ENCODE measurements at regions not wholly inside any gene's neighbourhood (a gene's known extent, or its start where the extent isn't known, plus 50 kb on each side); places are given as distances from the start of the nearest gene placed in this dataset.
A peak's percentile ranks its signal among the peaks of the same experiment; 100 is the strongest.

DNA sequence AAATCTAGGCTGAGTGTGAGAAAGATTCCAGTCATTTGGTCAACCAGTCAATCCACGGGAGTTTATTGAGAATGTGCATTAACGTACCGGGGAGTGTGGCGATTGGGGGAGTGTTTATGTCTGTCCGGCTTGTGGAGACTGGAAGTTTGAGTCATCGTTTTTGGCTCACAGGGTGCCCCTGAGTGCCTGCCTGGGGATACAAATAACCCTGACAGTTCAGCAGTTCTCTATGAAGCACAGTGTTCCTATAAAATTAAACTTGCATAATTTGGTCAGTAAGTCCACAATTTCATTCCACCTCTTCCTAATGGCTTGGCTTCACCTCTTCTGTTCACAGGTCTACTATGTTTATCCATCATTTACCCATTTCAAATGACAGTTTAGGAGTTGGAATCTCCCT lies 72.6 kb upstream of the PLEKHG1 start:
- no peak overlapping the region for H3K4me3 ChIP-seq (replicated peaks; ENCODE audit: low read depth, low read length)
- TF ChIP-seq CTCF (IDR thresholded peaks at IDR 0.05; ENCODE audit: low read depth, low read length, missing control alignments) = no peak
- DNase-seq (ENCODE audit: extremely low read depth, low read depth) = peak; percentile 20

DNA sequence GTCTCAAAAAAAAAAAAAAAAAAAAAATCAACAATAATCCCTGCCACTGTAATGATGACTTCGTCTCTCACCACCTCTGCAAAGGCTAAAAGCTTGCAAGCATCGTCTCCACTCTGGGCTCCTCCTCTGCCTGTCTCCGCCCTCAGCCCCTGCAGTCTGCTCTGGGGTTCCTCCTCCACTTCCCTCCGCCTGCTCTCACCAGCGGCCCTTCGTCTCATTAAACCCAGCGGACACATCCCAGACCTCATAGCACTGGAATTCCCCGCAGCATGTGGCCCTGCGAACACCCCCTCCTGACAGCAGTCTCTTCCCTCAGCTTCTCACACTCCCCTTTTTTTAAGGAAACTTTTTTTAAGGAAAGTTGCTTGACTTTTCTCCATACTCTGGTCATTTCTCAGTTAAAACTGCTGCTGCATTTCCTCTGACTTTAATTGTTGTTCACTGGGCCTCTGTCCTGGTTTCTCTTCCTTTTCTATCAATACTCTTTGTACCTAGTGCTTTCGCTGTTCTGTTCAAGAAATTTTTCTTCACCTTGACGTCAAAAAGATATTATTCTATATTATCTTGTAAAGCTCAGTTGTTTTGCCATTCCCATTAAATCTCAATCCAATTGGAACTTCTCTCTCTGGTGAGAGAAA lies 70.9 kb upstream of the PLEKHG1 start:
- peak; percentile 59 for DNase-seq (ENCODE audit: extremely low read depth, low read depth)
- no peak for TF ChIP-seq CTCF (IDR thresholded peaks at IDR 0.05; ENCODE audit: low read depth, low read length, missing control alignments)
- no peak overlapping the region for H3K4me3 ChIP-seq (replicated peaks; ENCODE audit: low read depth, low read length)

DNA sequence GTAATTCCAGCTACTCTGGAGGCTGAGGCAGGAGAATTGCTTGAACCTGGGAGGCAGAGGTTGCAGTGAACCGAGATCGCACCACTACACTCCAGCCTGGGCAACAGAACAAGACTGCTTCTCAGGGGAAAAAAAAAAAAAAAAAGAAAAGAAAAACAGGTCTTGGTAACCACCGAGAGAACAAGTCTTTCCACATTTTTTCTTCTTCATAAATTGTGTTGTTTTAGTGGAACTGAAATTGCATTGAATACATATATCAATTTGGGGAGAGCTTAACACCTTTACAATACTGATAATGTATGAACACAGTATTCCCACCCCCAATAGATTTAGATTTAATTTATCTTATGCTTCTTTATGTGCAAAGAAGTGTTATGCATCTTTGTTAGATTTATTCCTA lies 70.0 kb upstream of the PLEKHG1 start:
- H3K4me3 ChIP-seq (replicated peaks; ENCODE audit: low read depth, low read length) = no peak overlapping the region
- no peak for TF ChIP-seq CTCF (IDR thresholded peaks at IDR 0.05; ENCODE audit: low read depth, low read length, missing control alignments)
- no peak for DNase-seq (ENCODE audit: extremely low read depth, low read depth)

DNA sequence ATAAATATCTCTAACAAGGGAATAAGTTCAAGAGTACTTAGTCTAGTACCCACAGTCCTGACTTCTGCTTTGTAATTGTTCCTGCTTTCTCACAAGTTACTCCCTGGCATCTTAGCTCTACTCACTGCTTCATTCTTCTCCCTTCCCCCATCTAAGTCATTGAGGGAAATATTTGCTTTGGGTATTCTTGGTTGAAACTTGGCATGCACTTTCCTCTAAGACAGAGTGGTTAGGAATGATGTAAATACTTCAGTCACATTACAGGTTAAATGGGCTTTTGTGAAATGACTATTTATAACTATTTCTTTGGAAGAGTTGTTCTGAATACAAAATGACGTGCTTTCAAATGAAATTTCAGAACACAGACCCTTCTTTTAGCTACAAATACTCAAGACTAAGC lies 67.7 kb upstream of the PLEKHG1 start:
- no peak for TF ChIP-seq CTCF (IDR thresholded peaks at IDR 0.05; ENCODE audit: low read depth, low read length, missing control alignments)
- DNase-seq (ENCODE audit: extremely low read depth, low read depth) = no peak
- H3K4me3 ChIP-seq (replicated peaks; ENCODE audit: low read depth, low read length) = no peak overlapping the region

- no peak for TF ChIP-seq CTCF (IDR thresholded peaks at IDR 0.05; ENCODE audit: low read depth, low read length, missing control alignments)
- no peak for DNase-seq (ENCODE audit: extremely low read depth, low read depth)
- no peak overlapping the region for H3K4me3 ChIP-seq (replicated peaks; ENCODE audit: low read depth, low read length)
These were observed 65.1 kb upstream of the PLEKHG1 start for GRCh38 chr6:150534553-150534952.

DNA sequence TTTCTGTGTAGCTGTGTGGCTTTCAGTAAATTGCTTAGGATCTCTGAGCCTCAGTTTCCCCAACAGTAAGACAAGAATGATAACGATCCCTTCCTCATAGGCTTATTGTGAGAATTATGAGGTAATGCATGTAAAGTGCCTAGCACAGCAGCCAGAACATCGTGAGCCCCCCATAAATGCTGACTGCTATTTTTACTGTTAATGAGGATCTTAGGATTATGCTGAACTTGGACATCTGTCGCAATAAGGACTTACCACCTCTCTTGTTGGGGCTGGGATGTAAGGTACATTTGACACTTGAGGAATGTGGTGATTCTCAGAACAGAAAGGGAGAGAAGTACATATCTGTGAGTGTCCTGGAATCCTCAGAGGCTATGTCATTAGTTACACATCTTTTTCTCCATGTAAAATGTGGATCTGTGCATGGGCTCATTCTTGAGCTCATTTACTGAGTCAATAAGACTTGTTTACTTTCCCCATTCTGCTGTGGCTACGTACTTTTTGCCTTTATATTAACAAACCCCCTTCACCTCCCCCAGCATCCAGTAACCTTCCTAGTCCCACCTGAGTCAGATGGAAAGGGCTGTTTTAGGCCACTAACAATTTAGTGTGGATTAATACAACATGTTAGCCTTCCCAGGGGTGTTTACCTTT lies 64.4 kb upstream of the PLEKHG1 start:
- no peak for TF ChIP-seq CTCF (IDR thresholded peaks at IDR 0.05; ENCODE audit: low read depth, low read length, missing control alignments)
- H3K4me3 ChIP-seq (replicated peaks; ENCODE audit: low read depth, low read length) = no peak overlapping the region
- no peak for DNase-seq (ENCODE audit: extremely low read depth, low read depth)
